ENCODE measurements at regions not wholly inside any gene's neighbourhood (a gene's known extent, or its start where the extent isn't known, plus 50 kb on each side); places are given as distances from the start of the nearest gene placed in this dataset.

- TF ChIP-seq CTCF (conservative IDR thresholded peaks at IDR 0.05), result no peak
- H3K27ac ChIP-seq, result no peak overlapping the region
Observed at GRCh38 chr5:163772644-163773043, 267.2 kb downstream of the MAT2B start.

- no peak for TF ChIP-seq CTCF (conservative IDR thresholded peaks at IDR 0.05)
- no peak overlapping the region for H3K27ac ChIP-seq
Observed at GRCh38 chr5:163773226-163773625, 267.8 kb downstream of the MAT2B start.

- no peak for TF ChIP-seq CTCF (conservative IDR thresholded peaks at IDR 0.05)
Observed at GRCh38 chr5:163789870-163790269, 284.5 kb downstream of the MAT2B start.

GRCh38 chr5:163790497-163790896, 285.1 kb downstream of the MAT2B start:
- no peak for TF ChIP-seq CTCF (conservative IDR thresholded peaks at IDR 0.05)
- no peak overlapping the region for H3K27ac ChIP-seq

More at GRCh38 chr5:163789870-163790269, 284.5 kb downstream of the MAT2B start:
- H3K27ac ChIP-seq, result no peak overlapping the region

GRCh38 chr5:163794993-163795392, 289.6 kb downstream of the MAT2B start:
- TF ChIP-seq CTCF (conservative IDR thresholded peaks at IDR 0.05), result no peak
- no peak overlapping the region for H3K27ac ChIP-seq

- H3K27ac ChIP-seq, result no peak overlapping the region
- TF ChIP-seq CTCF (conservative IDR thresholded peaks at IDR 0.05), result no peak
Observed at GRCh38 chr5:163807781-163808180, 302.4 kb downstream of the MAT2B start.

- no peak for TF ChIP-seq CTCF (conservative IDR thresholded peaks at IDR 0.05)
Observed at GRCh38 chr5:163809473-163809872, 304.1 kb downstream of the MAT2B start.

GRCh38 chr5:163813900-163814299, 308.5 kb downstream of the MAT2B start:
- no peak overlapping the region for H3K27ac ChIP-seq
- TF ChIP-seq CTCF (conservative IDR thresholded peaks at IDR 0.05), result no peak

More at GRCh38 chr5:163809473-163809872, 304.1 kb downstream of the MAT2B start:
- H3K27ac ChIP-seq, result no peak overlapping the region
